ENCODE measurements at regions not wholly inside any gene's neighbourhood (a gene's known extent, or its start where the extent isn't known, plus 50 kb on each side); places are given as distances from the start of the nearest gene placed in this dataset.

- Histone ChIP-seq H3K27ac (no peak overlapping the region), H3K36me3 (no peaks in the 10 kb centered on the region), H3K9me3 (peaks cover 0 to 11% (median 0%) of the 10 kb centered on the region in 4 donors), H3K27me3 (no peaks in the 10 kb centered on the region), H3K4me3 (no peak overlapping the region), H3K4me1 (no peaks in the 10 kb centered on the region)
- no peak for DNase-seq (ENCODE audit: low spot score in 2 of 2)
- TF ChIP-seq CTCF (IDR thresholded peaks at IDR 0.05) (no peak), EP300 (IDR thresholded peaks at IDR 0.05) (no peak), POLR2A (IDR thresholded peaks at IDR 0.05) (no peak)
- WGBS, 2 donors: 82% methylated on average over 3 to 4 of the region's 4 CpGs
Observed at GRCh38 chr7:155138204-155138603, 68.1 kb downstream of the HTR5A start.

GRCh38 chr7:155141562-155141961 is 71.4 kb downstream of the HTR5A start:
- no peaks in the 10 kb centered on the region for H3K36me3 ChIP-seq
- peaks cover 0 to 5% (median 0%) of the 10 kb centered on the region in 4 donors for H3K9me3 ChIP-seq
- 23 to 28% methylated on average over 5 of the region's 5 CpGs for WGBS, 2 donors
- no peak for DNase-seq (ENCODE audit: low spot score in 2 of 2)
- no peak overlapping the region for H3K4me3 ChIP-seq
- no peak overlapping the region for H3K27ac ChIP-seq
- no peaks in the 10 kb centered on the region for H3K27me3 ChIP-seq
- TF ChIP-seq POLR2A (IDR thresholded peaks at IDR 0.05) (no peak), CTCF (IDR thresholded peaks at IDR 0.05) (no peak), EP300 (IDR thresholded peaks at IDR 0.05) (no peak)
- no peaks in the 10 kb centered on the region for H3K4me1 ChIP-seq

- H3K27ac ChIP-seq: no peak overlapping the region
- WGBS, 2 donors: 69 to 75% methylated on average over 9 of the region's 9 CpGs
- no peak overlapping the region for H3K4me3 ChIP-seq
- no peaks in the 10 kb centered on the region for H3K27me3 ChIP-seq
- no peak for DNase-seq (ENCODE audit: low spot score in 2 of 2)
- no peaks in the 10 kb centered on the region for H3K36me3 ChIP-seq
- TF ChIP-seq POLR2A (IDR thresholded peaks at IDR 0.05) (no peak), EP300 (IDR thresholded peaks at IDR 0.05) (no peak), CTCF (IDR thresholded peaks at IDR 0.05) (no peak)
- no peaks in the 10 kb centered on the region for H3K4me1 ChIP-seq
- H3K9me3 ChIP-seq: no peaks in the 10 kb centered on the region
Observed at GRCh38 chr7:155143381-155143780, 73.3 kb downstream of the HTR5A start.

- no peaks in the 10 kb centered on the region for H3K27me3 ChIP-seq
- DNase-seq (ENCODE audit: low spot score in 2 of 2): no peak
- no peak overlapping the region for H3K27ac ChIP-seq
- no peak for TF ChIP-seq EP300 (IDR thresholded peaks at IDR 0.05)
- TF ChIP-seq CTCF (IDR thresholded peaks at IDR 0.05): no peak
- TF ChIP-seq POLR2A (IDR thresholded peaks at IDR 0.05): no peak
- no peaks in the 10 kb centered on the region for H3K36me3 ChIP-seq
- 62 to 70% methylated on average over 6 of the region's 6 CpGs for WGBS, 2 donors
- no peak overlapping the region for H3K4me3 ChIP-seq
- H3K4me1 ChIP-seq: no peaks in the 10 kb centered on the region
- H3K9me3 ChIP-seq: peaks cover 0 to 3% (median 0%) of the 10 kb centered on the region in 4 donors
Observed at GRCh38 chr7:155144371-155144770, 74.2 kb downstream of the HTR5A start.

GRCh38 chr7:155145477-155146255 is 75.5 kb downstream of the HTR5A start:
- WGBS, 2 donors: 75 to 76% methylated on average over 9 of the region's 9 CpGs
- no peaks in the 10 kb centered on the region for H3K27me3 ChIP-seq
- H3K4me1 ChIP-seq: no peaks in the 10 kb centered on the region
- no peak overlapping the region for H3K27ac ChIP-seq
- H3K4me3 ChIP-seq: no peak overlapping the region
- peaks cover 0 to 3% (median 0%) of the 10 kb centered on the region in 4 donors for H3K9me3 ChIP-seq
- DNase-seq (ENCODE audit: low spot score in 2 of 2): no peak
- no peaks in the 10 kb centered on the region for H3K36me3 ChIP-seq
- TF ChIP-seq POLR2A (IDR thresholded peaks at IDR 0.05): no peak
- no peak for TF ChIP-seq EP300 (IDR thresholded peaks at IDR 0.05)
